ENCODE measurements at regions not wholly inside any gene's neighbourhood (a gene's known extent, or its start where the extent isn't known, plus 50 kb on each side); places are given as distances from the start of the nearest gene placed in this dataset.

DNA sequence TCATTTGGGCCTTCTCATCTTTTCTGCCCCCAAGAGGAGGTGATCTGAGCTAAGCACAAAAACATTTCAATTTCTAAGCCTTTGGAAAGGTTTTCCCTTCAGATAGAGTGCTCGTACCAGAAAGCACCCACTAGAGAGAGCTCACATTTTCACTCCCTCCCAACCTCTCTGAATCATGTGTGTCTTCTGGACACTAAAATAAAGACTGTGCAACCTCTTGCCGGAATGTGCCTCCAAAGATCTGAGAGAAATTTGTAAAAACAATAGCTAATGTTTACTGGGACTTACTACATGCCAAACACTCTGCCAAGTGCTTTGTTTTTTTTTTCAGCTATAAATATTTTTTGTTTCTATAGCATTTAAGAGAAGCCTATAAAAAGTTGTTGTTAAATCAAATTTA is 120.6 kb upstream of the LNX1 start:
- no peak for TF ChIP-seq CTCF (conservative IDR thresholded peaks at IDR 0.05 in 1 of 2, IDR thresholded peaks at IDR 0.05 in 1 of 2; ENCODE audit: low read depth in 1 of 2, low read length in 2 of 2)
- no peak for TF ChIP-seq EZH2 (IDR thresholded peaks at IDR 0.05; ENCODE audit: low read length, missing control alignments)
